Testis (tissue), 2 donors: ENCODE measurements at regions not wholly inside any gene's neighbourhood (a gene's known extent, or its start where the extent isn't known, plus 50 kb on each side); places are given as distances from the start of the nearest gene placed in this dataset.

ENCODE experiments used
- DNase-seq: peaks from one replicate; pipeline ENCODE4 v3.0.0-alpha.2; 2019
- H3K27ac ChIP-seq, 2 donors: fragments of 200-600 bp; sonication (generic); one replicate each; pipeline ENCODE4 v1.5.1; 2019
- H3K27me3 ChIP-seq: fragments of 200-600 bp; sonication (generic); one replicate; pipeline ENCODE4 v1.5.1; 2019
- H3K36me3 ChIP-seq: fragments of 200-600 bp; sonication (generic); one replicate; pipeline ENCODE4 v1.5.1; 2017; ENCODE audit warnings: low read depth; ENCODE audit errors: missing control alignments
- H3K4me1 ChIP-seq: fragments of 200-600 bp; sonication (generic); one replicate; pipeline ENCODE4 v1.5.1; 2019
- H3K4me3 ChIP-seq, 2 donors: fragments of 200-600 bp; sonication (generic); one replicate each; pipeline ENCODE4 v1.5.1; 2017 to 2019
- H3K9me3 ChIP-seq: fragments of 200-600 bp; sonication (generic); one replicate; pipeline ENCODE4 v1.5.1; 2017
- POLR2A ChIP-seq: fragments of 450-650 bp; IDR thresholded peaks from one replicate; pipeline ENCODE4 v1.6.1; 2017; ENCODE audit warnings: antibody characterized with exemption, mild to moderate bottlenecking, moderate library complexity
- WGBS, 2 donors: methylation state at CpG; one replicate each; pipeline ENCODE4 v1.1.5; 2018; 5-methylcytosine and 5-hydroxymethylcytosine counted together
- intact Hi-C: fragments of 100-400 bp; cut with DNase I; formaldehyde crosslinking; loops from one replicate; pipeline ENCODE4 v1.15.1; 2023; ENCODE audit warnings: low total_unique reads
- TF ChIP-seq, protein P1 (sequence below), 3 experiments: fragments of 450-650 bp in 2 of 3; fragments of 200-600 bp in 1 of 3; sonication (generic) in 1 of 3; IDR thresholded peaks; one replicate each; pipeline ENCODE4 v1.5.1; 2016 to 2019; ENCODE audit warnings: antibody characterized with exemption in 3 of 3, mild to moderate bottlenecking in 2 of 3, moderate library complexity in 1 of 3

DNA sequence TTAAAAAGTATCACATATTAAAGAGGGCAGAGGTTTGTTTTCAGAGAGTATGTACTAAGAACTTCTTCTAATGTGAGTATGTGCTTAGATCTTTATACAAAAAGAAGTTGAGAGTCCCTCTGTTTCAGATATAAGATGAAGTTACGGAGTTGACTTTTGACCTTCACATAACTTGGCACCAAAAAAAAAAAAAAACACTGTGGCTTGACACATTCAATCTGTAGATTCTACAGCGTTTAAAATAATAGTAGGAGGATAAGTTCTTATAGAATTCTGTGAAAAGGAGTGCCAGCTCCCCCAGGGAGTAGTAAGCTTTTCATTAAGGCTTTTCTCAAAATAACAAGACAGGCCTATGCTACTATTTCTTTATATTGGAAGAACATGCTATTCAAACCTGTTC is 105.4 kb upstream of the LRP1B start:
- TF ChIP-seq, protein P1, sequence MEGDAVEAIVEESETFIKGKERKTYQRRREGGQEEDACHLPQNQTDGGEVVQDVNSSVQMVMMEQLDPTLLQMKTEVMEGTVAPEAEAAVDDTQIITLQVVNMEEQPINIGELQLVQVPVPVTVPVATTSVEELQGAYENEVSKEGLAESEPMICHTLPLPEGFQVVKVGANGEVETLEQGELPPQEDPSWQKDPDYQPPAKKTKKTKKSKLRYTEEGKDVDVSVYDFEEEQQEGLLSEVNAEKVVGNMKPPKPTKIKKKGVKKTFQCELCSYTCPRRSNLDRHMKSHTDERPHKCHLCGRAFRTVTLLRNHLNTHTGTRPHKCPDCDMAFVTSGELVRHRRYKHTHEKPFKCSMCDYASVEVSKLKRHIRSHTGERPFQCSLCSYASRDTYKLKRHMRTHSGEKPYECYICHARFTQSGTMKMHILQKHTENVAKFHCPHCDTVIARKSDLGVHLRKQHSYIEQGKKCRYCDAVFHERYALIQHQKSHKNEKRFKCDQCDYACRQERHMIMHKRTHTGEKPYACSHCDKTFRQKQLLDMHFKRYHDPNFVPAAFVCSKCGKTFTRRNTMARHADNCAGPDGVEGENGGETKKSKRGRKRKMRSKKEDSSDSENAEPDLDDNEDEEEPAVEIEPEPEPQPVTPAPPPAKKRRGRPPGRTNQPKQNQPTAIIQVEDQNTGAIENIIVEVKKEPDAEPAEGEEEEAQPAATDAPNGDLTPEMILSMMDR (IDR thresholded peaks at IDR 0.05): no peak
- no peak for TF ChIP-seq POLR2A
- H3K9me3 ChIP-seq: no peaks in the 10 kb centered on the region
- H3K27ac ChIP-seq: no peak overlapping the region
- no peaks in the 10 kb centered on the region for H3K36me3 ChIP-seq
- DNase-seq: no peak
- intact Hi-C loops: no loop called here
- H3K4me1 ChIP-seq: no peaks in the 10 kb centered on the region
- WGBS, 2 donors: 62 to 65% methylated on average over 2 of the region's 2 CpGs
- no peak overlapping the region for H3K4me3 ChIP-seq
- no peaks in the 10 kb centered on the region for H3K27me3 ChIP-seq

- Histone ChIP-seq H3K4me1 (no peaks in the 10 kb centered on the region), H3K4me3 (no peak overlapping the region), H3K36me3 (no peaks in the 10 kb centered on the region), H3K9me3 (no peaks in the 10 kb centered on the region), H3K27me3 (no peaks in the 10 kb centered on the region), H3K27ac (no peak overlapping the region)
- intact Hi-C loops: no loop called here
- DNase-seq: no peak
- TF ChIP-seq, protein P1 (IDR thresholded peaks at IDR 0.05): no peak
- no peak for TF ChIP-seq POLR2A
- WGBS, 2 donors: 30 to 48% methylated on average over 3 of the region's 3 CpGs
Measured at GRCh38 chr2:142234741-142235140, 103.9 kb upstream of the LRP1B start.

GRCh38 chr2:142223309-142223708 is 92.5 kb upstream of the LRP1B start:
- no peak overlapping the region for H3K27ac ChIP-seq
- intact Hi-C loops: no loop called here
- H3K4me1 ChIP-seq: no peaks in the 10 kb centered on the region
- no peaks in the 10 kb centered on the region for H3K27me3 ChIP-seq
- no peak for DNase-seq
- no peak for TF ChIP-seq POLR2A
- TF ChIP-seq, protein P1 (IDR thresholded peaks at IDR 0.05): no peak
- H3K9me3 ChIP-seq: no peaks in the 10 kb centered on the region
- H3K4me3 ChIP-seq: no peak overlapping the region
- no peaks in the 10 kb centered on the region for H3K36me3 ChIP-seq

GRCh38 chr2:142222715-142223114 is 91.9 kb upstream of the LRP1B start:
- Histone ChIP-seq H3K27ac (no peak overlapping the region), H3K27me3 (no peaks in the 10 kb centered on the region), H3K36me3 (no peaks in the 10 kb centered on the region), H3K4me3 (no peak overlapping the region), H3K4me1 (no peaks in the 10 kb centered on the region), H3K9me3 (no peaks in the 10 kb centered on the region)
- intact Hi-C loops: no loop called here
- DNase-seq: no peak
- TF ChIP-seq POLR2A: no peak
- TF ChIP-seq, protein P1 (IDR thresholded peaks at IDR 0.05): no peak
- 75 to 91% methylated on average over 1 of the region's 1 CpG for WGBS, 2 donors

GRCh38 chr2:142220901-142221300 is 90.1 kb upstream of the LRP1B start:
- no peak for TF ChIP-seq POLR2A
- TF ChIP-seq, protein P1 (IDR thresholded peaks at IDR 0.05): no peak
- no peak for DNase-seq
- Histone ChIP-seq H3K36me3 (no peaks in the 10 kb centered on the region), H3K27me3 (no peaks in the 10 kb centered on the region), H3K9me3 (no peaks in the 10 kb centered on the region), H3K4me1 (no peaks in the 10 kb centered on the region), H3K4me3 (no peak overlapping the region), H3K27ac (no peak overlapping the region)
- 34 to 42% methylated on average over 3 of the region's 3 CpGs for WGBS, 2 donors
- intact Hi-C loops: no loop called here
